Non-pigmented ciliary epithelial cell (primary cell): ENCODE measurements at regions not wholly inside any gene's neighbourhood (a gene's known extent, or its start where the extent isn't known, plus 50 kb on each side); places are given as distances from the start of the nearest gene placed in this dataset.

Experiments used
- DNase-seq: peaks from one replicate; pipeline ENCODE4 v3.0.0-alpha.2; 2010; ENCODE audit warnings: low read depth

GRCh38 chr3:168459226-168459784, 363.6 kb upstream of the GOLIM4 start:
- no peak for DNase-seq

GRCh38 chr3:168457954-168458539, 362.3 kb upstream of the GOLIM4 start:
- no peak for DNase-seq

- DNase-seq: no peak
Measured at GRCh38 chr3:168455814-168456213, 360.1 kb upstream of the GOLIM4 start.

- no peak for DNase-seq
Measured at GRCh38 chr3:168453623-168454022, 357.9 kb upstream of the GOLIM4 start.

- DNase-seq: no peak
Measured at GRCh38 chr3:168443965-168444364, 348.2 kb upstream of the GOLIM4 start.

- no peak for DNase-seq
Measured at GRCh38 chr3:168442502-168442901, 346.8 kb upstream of the GOLIM4 start.

GRCh38 chr3:168436245-168436724, 340.6 kb upstream of the GOLIM4 start:
- DNase-seq: no peak

- DNase-seq: no peak
Measured at GRCh38 chr3:168431491-168431890, 335.8 kb upstream of the GOLIM4 start.

GRCh38 chr3:168427835-168428475, 332.2 kb upstream of the GOLIM4 start:
- DNase-seq: no peak

- DNase-seq: no peak
Measured at GRCh38 chr3:168427156-168427555, 331.4 kb upstream of the GOLIM4 start.

GRCh38 chr3:168425936-168426595, 330.3 kb upstream of the GOLIM4 start:
- no peak for DNase-seq

- DNase-seq: peak; percentile 51
Measured at GRCh38 chr3:168424059-168424734, 328.5 kb upstream of the GOLIM4 start.

- no peak for DNase-seq
Measured at GRCh38 chr3:168422843-168423242, 327.1 kb upstream of the GOLIM4 start.

GRCh38 chr3:168419091-168419490, 323.4 kb upstream of the GOLIM4 start:
- no peak for DNase-seq

- DNase-seq: no peak
Measured at GRCh38 chr3:168417016-168417415, 321.3 kb upstream of the GOLIM4 start.

- DNase-seq: no peak
Measured at GRCh38 chr3:168416446-168416845, 320.7 kb upstream of the GOLIM4 start.

- no peak for DNase-seq
Measured at GRCh38 chr3:168414149-168414548, 318.4 kb upstream of the GOLIM4 start.

GRCh38 chr3:168407381-168407780, 311.7 kb upstream of the GOLIM4 start:
- no peak for DNase-seq

- no peak for DNase-seq
Measured at GRCh38 chr3:168405288-168405687, 309.6 kb upstream of the GOLIM4 start.

- peak; percentile 34 for DNase-seq
Measured at GRCh38 chr3:168398371-168399025, 302.8 kb upstream of the GOLIM4 start.

- no peak for DNase-seq
Measured at GRCh38 chr3:168396861-168397260, 301.1 kb upstream of the GOLIM4 start.

GRCh38 chr3:168395551-168395950, 299.8 kb upstream of the GOLIM4 start:
- DNase-seq: no peak
